Fibroblast of skin of right quadriceps (primary cell): ENCODE measurements at regions not wholly inside any gene's neighbourhood (a gene's known extent, or its start where the extent isn't known, plus 50 kb on each side); places are given as distances from the start of the nearest gene placed in this dataset.

ENCODE experiments used
- DNase-seq: peaks from one replicate; pipeline ENCODE4 v3.0.0-alpha.2; 2013

DNA sequence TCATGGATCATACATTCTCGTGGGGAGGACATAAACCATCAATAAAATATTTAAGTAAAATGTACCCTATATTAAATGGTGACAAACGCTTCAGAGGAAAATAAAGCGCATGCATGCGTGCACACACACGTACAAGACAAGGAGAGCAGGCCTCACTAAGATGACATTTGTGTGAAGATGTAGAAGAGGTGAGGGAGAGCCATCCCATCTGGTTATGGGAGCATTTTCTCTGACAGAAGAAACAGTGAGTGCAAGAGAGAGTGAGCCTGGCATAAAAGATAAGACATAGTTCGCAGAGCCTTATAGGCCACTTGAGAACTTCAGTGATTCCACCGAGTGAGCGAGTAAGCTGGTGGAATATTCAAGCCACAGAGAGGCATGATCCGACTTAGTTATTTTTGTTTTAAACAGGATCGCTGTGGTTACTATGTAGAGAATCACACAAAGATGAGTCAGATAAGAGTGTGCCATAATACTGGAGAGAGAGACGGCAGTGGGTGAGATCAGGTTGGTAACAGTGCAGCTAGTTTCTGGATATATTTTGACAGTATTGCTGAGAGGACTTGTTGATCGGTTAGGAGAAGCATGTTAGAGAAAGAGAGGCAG lies 624.2 kb downstream of the PLPP3 start:
- DNase-seq, result peak; percentile 61

DNA sequence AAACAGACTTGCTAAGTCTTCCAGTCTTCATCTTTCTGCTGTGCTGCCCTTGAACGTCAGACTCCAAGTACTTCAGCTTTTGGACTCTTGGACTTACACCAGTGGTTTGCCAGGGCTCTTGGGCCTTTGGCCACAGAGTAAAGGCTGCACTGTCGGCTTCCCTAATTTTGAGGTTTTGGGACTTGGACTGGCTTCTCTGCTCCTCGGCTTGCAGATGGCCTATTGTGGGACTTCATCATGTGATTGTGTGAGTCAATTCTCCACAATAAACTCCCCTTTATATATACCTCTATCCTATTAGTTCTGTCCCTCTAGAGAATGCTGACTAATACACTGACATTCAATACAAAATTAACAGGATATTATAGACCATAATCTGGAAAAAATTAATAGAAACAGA lies 628.1 kb downstream of the PLPP3 start:
- no peak for DNase-seq

DNA sequence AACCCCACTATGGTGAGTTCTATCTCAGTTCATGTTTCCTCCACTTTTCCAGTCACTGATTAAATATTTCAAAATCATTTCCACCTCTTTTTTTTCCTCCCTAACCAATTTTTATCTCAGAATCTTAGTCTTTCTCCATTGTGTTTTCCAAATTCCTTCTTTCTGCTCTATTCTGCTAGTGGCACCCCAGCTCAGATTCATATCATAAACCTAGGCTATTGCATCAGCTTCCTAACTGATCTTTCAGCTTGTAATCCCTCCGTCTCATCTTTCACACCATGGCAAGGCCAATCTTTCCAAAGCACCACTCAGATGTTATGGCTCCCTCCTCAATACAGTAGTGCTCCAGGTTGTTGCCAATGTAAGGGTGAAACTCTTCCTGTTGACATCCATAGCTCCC lies 631.9 kb downstream of the PLPP3 start:
- peak; percentile 6 for DNase-seq

DNA sequence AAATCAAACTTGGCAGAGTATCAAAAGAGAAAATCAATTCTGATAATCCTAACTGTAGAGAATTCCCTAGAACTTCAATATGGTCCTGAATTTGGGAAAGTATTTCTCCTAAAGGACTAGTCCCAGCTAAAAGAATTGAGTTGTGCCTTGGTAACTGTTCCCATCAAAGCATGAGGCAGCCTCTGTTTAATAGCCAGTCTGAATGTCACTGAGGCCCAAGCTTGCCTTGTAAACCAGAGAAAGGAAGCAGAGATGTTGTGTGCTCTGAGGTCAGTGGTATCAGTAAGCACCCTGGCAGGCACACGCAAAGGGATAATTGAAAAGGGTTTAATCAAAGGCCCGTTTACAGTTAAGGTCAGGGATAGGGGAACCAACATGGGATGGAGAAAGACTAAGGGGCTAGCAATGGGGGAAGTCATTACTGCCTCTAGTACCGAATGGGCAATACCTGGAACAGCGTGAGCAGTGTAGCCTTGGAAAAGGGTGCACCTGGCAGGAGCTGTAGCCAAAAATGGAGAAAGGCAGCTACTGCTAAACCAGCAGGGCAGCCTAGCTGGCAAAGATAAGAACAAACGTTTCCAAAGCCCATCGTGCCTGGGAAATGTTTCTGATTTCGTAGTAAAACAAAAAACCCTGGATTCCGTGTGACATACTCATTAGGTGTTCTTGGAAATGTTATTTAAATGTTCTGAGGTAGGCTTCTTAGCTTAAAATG lies 635.5 kb downstream of the PLPP3 start:
- no peak for DNase-seq

DNA sequence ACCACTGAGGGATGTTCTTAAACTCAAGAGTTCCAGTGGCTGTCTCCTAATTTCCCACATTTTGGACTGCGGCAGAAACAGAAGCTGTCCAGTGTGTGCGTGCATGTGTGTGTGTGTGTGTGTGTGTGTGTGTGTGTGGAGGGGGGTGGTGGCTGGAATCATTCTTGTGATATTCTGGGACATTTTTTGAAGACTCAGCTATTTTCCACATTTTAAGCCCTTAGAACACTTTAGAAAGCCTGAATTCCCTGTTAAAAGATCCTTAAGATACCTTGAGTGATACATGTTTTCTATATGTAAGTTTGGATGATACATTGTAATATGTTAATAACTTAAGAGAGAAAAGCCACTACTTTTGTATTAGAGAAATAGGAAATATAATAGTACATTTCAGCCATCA lies 636.4 kb downstream of the PLPP3 start:
- DNase-seq, result no peak

DNA sequence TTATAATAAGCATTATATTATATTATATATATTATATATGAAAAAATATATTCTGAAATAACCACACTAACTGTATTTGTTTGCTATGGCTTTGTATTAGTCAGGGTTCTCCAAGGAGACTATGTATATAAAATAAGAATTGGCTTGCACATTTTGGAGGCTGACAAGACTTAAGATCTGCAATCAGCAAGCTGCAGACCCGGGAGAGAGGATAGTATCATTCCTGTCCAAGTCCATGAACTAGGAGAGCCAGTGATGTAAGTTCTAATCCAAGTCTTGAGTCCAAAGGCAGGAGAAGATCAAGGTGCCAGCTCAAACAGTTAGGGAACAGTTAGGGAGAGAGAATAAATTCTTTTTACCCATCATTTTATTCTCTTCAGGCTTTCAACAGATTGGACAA lies 639.5 kb downstream of the PLPP3 start:
- no peak for DNase-seq

DNA sequence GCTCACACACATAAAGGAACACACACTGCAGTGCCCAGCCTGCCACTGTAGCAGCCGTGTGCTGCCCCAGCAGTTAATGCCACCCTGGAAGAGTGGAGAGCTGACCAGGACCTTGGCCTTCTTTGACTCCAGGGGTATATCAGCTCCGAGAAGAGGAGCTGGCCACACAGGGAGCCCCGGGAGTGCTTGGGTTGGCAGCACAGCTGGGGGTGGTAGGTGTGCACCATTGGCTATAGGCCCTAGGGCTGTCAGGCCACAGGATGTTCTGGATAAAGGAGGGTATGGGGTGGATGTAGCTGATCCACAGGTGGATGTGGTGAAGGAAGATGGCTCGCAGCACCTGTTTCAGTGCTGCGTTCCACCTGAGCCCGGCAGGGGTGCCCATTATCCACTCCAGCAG lies 640.5 kb downstream of the PLPP3 start:
- no peak for DNase-seq

DNA sequence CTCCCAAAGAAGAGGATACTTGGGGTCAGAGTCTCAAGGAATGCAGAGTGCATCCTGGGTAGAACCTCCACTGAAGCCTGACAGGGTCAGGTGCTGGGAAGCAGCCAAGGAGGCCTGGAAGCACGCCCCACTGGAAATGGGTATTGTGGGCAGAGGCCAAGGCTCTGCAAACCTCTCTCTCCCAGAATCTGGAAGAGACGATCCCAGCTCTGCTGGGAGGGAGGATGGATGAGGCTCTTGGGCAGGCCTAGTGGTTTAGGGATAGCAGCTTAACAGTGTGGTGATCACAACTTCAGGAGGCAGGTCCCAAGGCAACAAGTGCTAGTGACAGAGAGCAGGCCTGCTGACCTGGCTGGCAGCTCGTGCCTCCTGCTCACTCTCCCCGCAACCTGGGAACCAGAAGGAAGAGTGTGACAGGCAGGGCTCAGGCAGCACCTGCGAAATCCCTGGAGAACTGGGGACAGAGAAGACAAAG lies 641.0 kb downstream of the PLPP3 start:
- DNase-seq, result no peak

DNA sequence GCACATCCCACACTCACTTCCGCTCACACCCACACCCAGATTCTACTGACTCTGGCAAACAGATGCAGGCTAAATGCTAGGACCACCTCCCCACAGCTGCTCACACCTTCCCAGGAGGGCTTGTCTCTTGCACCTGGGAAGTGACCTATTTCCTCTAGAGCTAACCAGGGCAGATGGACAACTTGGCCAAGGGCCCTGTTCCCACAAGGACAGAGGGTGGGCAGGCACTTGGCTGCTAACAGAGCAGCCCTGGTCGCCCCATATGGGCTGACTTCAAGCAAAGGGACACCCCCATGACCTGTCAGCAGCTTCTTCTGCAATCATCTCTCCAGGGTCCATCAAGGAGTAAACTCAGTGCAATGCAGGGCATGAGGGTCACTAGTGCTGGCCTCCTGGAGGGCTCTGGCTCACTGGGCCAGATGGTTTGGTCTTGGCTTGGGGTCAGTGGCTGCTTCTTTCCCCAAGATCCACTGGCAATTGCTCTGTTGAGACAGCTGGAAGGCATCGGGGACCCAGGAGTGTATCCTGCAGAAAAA lies 641.5 kb downstream of the PLPP3 start:
- DNase-seq, result no peak

DNA sequence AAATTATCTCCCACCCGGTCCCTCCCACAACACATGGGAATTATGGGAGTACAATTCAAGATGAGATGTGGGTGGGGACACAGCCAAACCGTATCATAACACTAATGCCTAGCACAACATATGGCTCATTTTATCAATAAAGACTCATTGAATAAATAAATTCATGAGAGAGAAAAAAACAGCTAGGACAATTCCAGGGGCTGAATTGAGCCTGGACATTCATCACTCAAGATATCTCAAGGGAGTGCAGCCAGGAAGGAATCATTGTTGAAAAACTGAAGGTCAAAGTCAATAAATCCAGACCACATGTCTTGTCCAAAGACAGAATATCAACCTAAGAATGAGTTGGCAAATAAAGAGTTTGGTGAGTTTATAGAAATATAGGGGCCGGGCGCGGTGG lies 644.1 kb downstream of the PLPP3 start:
- DNase-seq, result no peak

DNA sequence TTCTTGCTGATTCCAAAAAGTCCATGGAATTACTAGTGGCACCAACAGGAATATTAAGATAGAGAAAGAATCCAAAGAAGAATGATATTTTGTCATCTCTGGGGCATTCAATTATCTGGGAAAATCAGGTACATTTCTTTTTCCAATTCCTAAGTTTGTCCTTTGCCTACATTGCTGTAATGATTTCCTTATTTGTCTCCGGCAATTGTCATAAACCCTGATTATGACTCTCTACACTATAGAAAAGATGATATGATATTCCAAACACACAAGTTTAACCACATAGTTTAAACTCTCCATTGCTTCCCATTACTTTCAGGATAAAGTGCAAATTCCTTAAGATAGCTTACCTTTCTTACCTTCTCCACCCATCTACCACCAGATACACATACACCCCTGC lies 647.0 kb downstream of the PLPP3 start:
- no peak for DNase-seq

DNA sequence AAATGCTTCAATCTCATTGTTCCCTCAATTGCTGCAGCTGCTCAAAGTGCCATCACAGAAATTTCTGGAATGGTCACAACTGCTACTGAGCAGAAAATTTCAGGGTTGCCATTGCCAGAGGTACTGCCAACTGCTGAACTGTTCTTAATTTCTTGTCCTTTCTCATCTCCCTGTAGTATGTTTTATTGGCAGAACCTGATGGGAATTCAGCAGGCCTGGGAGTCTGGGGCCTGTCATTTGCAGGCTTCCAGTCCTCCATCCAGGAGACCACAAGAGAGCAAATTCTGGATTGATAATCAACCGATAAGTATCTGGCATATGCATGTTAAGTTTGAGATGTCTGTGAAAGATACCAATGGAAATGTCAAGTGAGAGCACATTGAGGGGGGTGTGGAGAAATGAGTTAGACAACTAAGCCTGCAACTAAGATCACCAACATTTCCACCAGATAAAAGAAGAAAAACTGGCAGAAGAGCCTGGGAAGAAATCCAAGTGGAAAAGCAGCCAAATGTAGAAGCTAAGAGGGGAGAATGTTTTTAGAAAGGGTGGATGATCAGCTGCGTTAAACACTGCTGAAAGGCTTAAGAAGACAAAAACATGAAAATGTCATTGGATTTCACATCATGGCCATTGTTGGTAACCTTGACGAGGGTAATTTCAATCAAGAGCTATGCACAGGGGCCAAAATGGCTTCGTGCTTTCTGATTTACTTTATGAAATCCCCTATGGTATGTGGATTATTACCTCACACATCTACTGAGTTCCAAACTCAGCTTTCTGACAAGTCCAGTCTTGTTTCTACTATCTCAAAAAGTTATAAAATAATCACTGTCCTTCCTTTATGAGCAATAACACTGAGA lies 648.1 kb downstream of the PLPP3 start:
- peak; percentile 34 for DNase-seq

DNA sequence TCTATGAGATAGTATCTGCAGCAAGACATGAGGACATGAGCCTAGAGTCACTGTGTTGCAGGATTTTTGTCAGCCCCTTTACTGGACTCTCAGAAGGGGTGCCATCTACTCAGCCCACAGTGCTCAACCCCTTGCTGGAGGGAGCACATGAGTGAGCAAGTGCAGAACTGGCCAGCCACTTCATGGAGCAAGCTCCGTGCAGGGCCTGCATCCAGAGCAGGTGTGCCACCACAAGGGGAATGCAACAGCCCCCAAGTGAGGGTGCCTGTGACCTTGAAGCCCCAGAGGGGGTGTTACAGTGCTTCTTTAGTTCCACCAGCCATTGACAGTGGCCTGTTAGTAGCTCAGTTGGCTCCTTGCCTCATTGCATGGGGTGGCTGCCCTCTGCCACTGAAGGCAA lies 649.7 kb downstream of the PLPP3 start:
- DNase-seq, result no peak

DNA sequence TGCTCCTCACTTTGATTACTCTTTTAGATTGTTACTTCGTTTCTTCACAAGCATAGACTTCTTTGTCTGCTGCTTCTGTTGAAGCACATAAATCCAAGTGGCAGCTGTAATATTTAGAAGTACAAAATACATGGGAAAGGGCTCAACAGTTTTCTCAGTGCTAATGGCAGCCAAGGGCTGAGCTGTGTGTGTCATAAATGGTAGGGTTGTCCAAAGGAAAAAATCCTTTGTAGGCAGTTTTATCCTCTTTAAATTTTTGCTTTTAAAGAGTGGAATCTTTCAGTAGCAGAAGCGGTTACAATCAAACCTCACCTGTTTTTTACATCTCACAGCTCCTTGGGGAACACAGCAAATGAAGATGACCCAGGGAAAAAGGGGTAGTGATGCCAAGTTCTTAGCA lies 650.8 kb downstream of the PLPP3 start:
- no peak for DNase-seq

DNA sequence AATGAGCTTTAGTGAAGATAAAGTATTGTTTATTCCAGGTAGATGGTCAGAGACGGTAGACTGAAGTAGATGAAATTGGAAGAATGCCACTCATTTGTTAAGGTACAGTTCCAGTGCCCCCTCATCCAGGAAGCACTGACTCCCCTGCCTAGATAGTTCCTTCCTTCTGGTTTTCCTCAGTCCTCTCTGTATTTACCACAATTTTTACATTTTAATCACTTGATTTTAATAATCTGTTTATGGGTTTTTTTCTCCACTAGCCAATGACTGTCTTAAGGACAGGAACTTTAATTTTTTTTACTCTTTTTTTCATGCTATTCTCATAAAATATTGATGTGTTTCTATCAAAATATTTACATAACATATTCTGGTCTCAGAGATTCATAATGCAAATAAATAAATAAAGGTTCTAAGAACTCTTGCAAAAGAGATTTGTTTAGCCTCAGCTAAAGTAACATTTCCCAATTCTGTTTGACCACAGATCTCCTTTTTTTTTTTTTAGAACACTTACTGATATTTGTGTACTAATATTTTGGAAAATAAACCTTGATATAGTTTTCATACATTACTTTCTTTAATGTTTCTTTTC lies 651.6 kb downstream of the PLPP3 start:
- no peak for DNase-seq

DNA sequence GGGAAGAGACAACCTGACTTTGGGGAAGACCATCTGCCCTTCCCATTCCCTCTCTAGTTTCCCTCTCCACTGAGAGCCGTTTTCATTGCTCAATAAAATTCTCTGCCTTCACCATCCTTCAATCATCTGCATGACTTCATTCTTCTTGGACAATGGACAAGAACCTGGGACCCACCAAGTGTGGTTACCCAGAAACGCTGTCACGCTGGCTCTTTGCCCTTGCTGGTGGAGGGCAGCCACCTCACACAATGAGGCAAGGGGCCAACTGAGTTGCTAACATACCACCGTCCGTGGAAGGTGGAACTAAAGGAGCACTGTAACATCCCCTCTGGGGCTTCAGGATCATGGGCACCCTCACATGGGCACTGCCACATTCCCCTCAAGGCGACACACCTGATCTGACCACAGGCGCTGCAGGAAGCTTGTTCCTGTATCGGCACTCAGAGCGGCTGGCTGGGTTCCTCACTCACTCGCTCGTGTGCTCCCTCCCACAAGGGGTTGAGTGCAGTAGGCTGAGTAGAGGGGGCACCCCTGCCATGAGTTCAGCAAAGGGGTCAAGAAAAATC lies 652.4 kb downstream of the PLPP3 start:
- no peak for DNase-seq

DNA sequence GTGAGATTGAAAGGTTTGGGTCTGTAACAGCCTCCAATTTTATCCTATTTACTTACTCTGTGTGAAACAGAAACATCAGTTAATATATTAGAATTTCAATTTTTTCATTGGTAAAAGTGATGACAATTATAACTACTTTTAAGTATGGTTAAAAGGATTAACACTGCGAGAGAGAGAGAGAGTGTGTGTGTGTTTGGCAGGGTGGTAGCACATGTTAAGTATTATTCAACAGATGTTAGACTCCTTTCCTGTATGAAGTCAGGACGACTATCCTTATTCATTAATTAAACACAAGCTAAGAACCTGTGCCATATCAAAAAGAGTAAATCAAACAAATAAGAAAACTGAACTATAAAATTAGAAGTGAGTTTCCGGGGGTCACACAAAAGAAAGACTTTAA lies 662.5 kb downstream of the PLPP3 start:
- DNase-seq, result no peak

DNA sequence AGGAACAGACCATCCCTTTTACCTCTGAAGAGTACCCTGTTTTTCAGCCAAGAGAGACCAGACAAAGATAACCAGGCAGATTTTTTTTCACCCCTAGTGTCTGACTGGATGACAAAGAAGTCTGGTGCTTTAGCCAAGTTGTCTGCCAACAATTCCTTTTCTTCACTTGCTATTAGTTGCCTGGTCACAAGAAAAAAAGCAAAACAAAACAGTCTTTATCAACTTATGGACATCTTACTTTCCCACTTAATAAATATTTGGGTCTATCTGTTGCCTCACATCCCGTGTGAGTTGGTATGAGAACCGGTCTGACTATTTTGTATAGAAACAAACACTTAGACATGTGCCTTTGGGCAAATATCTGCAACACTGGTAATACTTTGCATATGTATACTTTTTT lies 662.9 kb downstream of the PLPP3 start:
- peak; percentile 37 for DNase-seq

DNA sequence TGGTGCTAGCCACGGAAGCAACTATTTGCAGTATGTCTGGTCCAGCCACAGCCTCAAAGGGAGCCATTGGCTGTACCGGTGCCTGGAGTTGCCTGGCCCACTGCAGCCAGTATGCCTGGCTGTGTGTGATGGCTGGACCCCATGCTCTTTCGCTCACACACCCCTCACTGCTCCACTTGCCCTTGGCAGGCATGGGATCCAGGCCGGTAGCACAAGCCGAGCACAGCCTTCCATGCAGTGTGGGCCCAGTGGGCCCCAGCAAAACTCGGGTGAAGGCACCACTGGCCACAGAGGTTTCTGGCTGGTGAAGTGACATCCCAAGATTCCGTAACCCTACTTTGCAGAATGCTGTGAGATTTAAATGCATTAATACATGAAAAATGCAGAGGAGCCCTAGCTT lies 665.8 kb downstream of the PLPP3 start:
- no peak for DNase-seq

DNA sequence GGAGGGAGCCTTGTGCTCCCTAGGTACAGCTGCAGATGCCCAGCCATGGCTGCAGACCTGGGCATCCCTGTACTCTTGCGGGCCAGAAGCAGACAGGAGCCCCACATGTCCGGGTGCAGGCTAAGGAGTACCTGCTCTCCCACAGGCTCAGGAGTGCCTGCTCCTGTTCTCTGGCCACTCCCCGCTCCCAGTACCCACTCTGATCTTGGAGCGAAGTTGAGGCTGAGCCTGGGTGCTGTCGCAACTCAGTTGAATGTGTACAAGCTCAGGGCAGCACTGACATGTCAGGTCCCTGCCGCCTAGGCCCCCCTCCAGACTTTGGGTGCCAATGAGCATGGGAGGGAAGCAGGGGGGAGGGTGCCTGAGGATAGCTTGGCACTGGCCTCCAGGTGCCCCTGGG lies 666.9 kb downstream of the PLPP3 start:
- no peak for DNase-seq

DNA sequence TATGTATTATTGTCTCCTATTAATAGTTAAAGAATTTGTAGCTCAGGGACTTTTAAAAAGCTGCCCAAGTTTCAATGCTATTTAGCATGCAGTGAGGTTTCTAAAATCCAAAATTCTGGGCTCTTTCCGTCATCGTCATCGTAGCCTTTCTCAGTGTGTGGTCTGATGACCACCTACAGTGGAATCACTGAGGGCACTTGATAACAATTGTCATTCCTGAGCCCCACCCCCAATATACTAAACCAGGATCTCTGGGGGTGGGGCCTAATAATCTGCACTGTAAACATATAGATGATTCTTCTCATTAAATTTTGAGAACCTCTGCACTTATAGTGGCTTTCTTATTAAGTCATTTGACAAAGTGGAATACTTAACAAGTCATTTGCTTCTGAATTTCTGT lies 674.8 kb downstream of the PLPP3 start:
- DNase-seq, result no peak

DNA sequence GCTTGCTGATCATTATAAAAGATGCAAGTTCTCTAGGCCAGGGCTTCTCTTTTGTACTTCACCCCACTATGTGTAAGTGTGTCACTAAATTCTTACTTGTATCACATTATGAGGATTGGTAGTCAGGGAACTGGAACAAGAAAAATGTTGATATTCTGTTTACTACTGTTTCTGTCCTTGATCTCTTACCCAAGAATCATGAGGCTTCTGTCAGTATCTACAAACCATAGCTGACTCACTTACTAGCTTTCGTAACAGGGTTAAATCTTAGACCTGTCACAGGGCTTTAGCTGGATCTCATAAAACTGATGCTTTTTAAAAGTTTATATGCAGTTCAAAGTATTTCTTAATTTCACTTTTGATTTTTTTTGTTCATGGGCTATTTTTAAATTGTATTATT lies 681.2 kb downstream of the PLPP3 start:
- peak; percentile 85 for DNase-seq

DNA sequence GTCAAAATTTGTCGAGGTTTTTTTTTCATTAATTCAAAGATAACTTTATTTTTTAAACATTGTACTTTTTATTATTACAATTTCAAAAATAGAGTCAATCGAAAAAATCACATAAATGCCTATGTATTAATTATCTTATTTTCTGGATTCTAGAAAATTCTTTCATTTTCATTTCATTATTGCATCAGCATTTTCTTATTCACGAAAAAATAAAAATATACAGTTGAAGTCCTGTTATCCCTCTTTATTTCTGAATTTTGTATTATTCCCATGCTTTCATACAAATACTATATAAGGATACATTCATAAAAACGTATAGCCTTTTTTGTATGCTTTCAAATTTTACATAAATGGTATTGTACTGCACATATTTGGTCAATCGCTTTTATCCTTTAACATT lies 681.0 kb upstream of the USP24 start:
- no peak for DNase-seq
